GM12872 (cell line): ENCODE measurements at regions not wholly inside any gene's neighbourhood (a gene's known extent, or its start where the extent isn't known, plus 50 kb on each side); places are given as distances from the start of the nearest gene placed in this dataset.

Experiments used
- TF ChIP-seq, protein P1 (sequence below): IDR thresholded peaks from 3 replicates; pipeline ENCODE4 v1.5.1; 2011; ENCODE audit warnings: low read depth, mild to moderate bottlenecking, low read length, moderate library complexity; ENCODE audit not compliant: insufficient read depth

DNA sequence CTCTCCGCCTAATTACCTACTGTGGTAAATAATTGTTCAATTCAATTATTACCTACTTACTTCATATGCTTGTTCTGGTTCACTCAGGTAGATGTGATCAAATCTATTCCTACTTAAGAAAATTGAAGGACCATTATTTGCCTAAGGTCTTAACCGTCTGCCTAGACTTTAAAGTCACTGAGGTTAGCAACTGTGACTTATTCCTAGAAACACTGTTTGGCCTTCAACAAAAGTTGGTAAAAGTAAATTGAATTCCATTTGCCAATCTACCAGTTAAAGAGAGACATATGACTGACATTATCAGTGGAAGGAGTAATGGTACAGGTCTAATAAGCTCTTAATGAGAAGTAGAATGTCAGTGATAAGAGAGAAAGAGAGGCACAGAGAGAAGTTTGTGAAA, 491.5 kb downstream of the NYAP2 start:
- TF ChIP-seq, protein P1, sequence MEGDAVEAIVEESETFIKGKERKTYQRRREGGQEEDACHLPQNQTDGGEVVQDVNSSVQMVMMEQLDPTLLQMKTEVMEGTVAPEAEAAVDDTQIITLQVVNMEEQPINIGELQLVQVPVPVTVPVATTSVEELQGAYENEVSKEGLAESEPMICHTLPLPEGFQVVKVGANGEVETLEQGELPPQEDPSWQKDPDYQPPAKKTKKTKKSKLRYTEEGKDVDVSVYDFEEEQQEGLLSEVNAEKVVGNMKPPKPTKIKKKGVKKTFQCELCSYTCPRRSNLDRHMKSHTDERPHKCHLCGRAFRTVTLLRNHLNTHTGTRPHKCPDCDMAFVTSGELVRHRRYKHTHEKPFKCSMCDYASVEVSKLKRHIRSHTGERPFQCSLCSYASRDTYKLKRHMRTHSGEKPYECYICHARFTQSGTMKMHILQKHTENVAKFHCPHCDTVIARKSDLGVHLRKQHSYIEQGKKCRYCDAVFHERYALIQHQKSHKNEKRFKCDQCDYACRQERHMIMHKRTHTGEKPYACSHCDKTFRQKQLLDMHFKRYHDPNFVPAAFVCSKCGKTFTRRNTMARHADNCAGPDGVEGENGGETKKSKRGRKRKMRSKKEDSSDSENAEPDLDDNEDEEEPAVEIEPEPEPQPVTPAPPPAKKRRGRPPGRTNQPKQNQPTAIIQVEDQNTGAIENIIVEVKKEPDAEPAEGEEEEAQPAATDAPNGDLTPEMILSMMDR, result no peak

DNA sequence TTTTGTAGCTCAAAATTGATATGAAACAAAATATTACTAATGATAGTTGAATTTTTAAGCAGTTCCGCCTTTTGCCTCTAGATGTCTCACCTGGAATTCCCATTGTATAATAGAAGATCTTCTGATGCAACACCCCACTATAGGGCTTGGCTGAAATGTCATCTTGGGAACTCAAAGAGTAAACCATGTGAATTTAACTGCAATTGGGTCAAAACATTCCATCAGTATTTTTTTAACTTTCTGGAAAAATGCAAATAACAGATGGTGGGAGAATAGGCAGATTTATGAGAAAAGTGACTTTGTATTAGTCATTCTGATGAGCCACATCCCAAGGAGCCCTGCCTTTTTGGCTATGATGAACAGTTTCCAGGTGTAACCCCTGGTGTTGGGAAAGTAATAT, 489.9 kb downstream of the NYAP2 start:
- TF ChIP-seq, protein P1, result peak; percentile 62

DNA sequence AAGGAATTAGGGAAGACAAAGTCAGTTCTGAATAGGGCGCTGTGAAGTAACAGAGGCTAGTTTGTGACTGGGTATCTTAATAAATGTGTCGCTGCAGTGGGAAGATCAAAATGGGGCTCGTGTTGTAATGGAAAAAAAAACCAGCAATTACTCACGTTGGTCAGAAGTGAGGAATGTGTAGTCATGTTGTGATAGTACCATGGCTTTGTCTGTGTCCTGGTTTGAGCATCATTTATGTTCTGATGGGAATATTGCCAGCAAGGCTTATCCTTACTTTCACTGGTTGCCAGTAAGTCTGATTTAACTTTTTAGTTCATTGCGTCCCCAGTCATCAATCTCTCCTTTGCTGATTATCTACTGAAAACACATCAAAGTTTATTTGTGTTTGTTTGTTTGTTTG, 467.6 kb downstream of the NYAP2 start:
- TF ChIP-seq, protein P1, result no peak

DNA sequence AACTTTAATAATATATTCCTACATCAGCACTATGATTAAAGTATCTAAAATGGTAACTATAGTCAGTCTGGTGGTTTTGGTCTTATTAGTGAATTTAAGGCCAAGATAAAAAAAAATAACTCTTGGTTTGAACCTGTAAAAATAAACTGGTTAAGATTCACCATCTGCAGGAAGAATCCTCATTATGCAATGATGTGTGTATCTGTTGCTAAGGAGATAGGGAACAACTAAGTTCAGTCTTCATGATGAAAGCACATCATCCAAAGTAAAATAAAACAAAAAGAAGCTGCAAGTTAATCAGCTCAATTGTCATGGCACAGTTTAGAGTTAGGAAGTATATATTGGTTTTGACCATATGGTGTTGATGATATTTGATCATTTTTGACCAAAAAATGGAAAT, 466.0 kb downstream of the NYAP2 start:
- TF ChIP-seq, protein P1, result no peak

DNA sequence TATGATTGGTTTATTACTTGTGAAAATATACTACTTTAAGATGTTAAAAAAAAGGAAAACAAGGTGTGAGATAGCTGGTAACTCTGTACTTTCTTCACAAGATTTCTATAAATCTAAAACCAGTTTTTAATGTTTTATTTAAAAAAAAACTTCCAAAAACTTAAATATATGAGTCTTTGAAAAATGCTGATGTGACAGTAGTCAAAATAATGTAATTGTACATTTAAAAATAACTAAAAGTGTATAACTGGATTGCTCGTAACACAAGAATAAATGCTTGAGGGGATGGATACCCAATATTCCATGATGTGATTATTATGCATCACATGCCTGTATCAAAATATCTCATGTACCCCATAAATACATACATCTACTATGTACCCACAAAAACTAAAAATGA, 464.9 kb downstream of the NYAP2 start:
- TF ChIP-seq, protein P1, result no peak

DNA sequence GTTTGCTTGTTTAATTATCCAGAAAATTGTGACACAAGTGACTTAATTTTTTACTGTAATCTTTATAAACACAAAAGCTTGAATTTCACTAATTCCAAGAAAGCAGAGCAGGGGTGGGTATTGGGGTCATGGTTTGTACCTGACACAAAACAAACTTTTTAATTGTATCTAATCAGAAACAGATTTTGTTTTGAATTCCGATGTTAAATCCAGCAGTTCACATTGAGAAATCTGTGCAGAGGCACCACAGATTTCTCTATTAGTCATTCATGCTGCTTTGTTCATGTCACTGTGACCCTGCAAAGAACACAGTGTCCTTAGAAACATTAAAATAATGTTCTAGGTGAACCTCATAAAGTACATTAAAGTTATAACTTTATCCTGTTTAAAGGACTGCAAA, 443.4 kb downstream of the NYAP2 start:
- TF ChIP-seq, protein P1, result no peak

DNA sequence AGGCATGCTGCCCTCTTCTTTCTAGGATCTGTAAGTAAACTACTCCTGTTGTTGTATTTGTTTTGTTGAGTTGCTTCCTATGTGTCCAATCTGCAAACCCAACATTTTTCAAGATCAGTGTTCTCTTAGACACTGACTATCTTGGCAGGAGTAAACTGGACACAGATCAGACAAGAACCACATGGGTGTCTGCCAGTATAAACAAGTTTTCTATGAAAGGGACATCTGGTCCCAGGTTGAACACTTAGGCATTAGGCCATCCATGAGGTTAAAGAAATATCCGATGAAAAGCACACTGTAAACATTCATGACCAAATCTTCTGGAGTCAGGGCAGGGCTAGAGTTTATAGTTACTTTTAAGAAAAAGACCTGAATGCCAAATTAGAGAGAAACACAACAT, 441.8 kb downstream of the NYAP2 start:
- TF ChIP-seq, protein P1, result no peak

DNA sequence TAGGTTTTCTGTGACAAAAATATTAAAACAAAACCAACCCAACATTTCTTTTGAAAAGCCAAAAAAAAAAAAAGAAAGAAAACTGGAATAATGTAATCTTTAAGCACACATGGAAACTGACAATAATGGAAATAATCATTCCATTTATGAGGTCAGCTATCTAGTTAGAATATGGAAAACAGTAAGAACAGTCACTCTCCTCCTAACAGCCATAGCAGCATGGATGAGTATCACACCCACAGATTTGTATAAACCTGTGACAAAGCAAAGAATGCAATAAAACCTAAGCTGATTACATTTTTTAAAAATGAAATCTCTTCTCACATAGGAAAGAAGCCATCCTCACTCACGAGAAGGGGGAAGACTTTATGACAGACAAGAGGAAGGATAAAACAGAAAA, 437.8 kb downstream of the NYAP2 start:
- TF ChIP-seq, protein P1, result no peak
